ENCODE measurements at regions not wholly inside any gene's neighbourhood (a gene's known extent, or its start where the extent isn't known, plus 50 kb on each side); places are given as distances from the start of the nearest gene placed in this dataset.

GRCh38 chr5:154542000-154542399 is 64.0 kb upstream of the HAND1 start:
- H3K4me3 ChIP-seq, result no peak overlapping the region
- no peak overlapping the region for H3K27ac ChIP-seq (ENCODE audit: low read depth in 1 of 2, low read length in 1 of 2)
- H3K9me3 ChIP-seq (ENCODE audit: control insufficient read depth in 4 of 4, insufficient read depth in 3 of 4, low read length in 3 of 4), result no peaks in the 10 kb centered on the region
- H3K27me3 ChIP-seq (ENCODE audit: control insufficient read depth in 3 of 3, insufficient read depth in 3 of 3, low read length in 2 of 3), result peaks cover 0 to 12% (median 5%) of the 10 kb centered on the region in 3 donors
- H3K9ac ChIP-seq (ENCODE audit: insufficient read depth in 1 of 2, low read length in 2 of 2), result no peak overlapping the region
- TF ChIP-seq CTCF (IDR thresholded peaks at IDR 0.05; ENCODE audit: control extremely low read depth, extremely low read depth), result no peak
- ATAC-seq (ENCODE audit: insufficient read depth, low FRiP score) (no peak), DNase-seq (no peak)
- WGBS, 2 donors, result 75 to 90% methylated on average over 6 of the region's 6 CpGs
- H3K36me3 ChIP-seq (ENCODE audit: control insufficient read depth in 4 of 4, insufficient read depth in 4 of 4, low read length in 4 of 4), result no peaks in the 10 kb centered on the region
- H3K4me1 ChIP-seq (ENCODE audit: control insufficient read depth in 5 of 5, insufficient read depth in 5 of 5, low read length in 5 of 5), result no peaks in the 10 kb centered on the region

GRCh38 chr5:154541553-154541952 is 63.5 kb upstream of the HAND1 start:
- 62 to 65% methylated on average over 11 of the region's 11 CpGs for WGBS, 2 donors
- H3K27ac ChIP-seq (ENCODE audit: low read depth in 1 of 2, low read length in 1 of 2), result no peak overlapping the region
- no peak for TF ChIP-seq CTCF (IDR thresholded peaks at IDR 0.05; ENCODE audit: control extremely low read depth, extremely low read depth)
- no peaks in the 10 kb centered on the region for H3K9me3 ChIP-seq (ENCODE audit: control insufficient read depth in 4 of 4, insufficient read depth in 3 of 4, low read length in 3 of 4)
- no peak overlapping the region for H3K4me3 ChIP-seq
- H3K27me3 ChIP-seq (ENCODE audit: control insufficient read depth in 3 of 3, insufficient read depth in 3 of 3, low read length in 2 of 3), result peaks cover 0 to 12% (median 5%) of the 10 kb centered on the region in 3 donors
- DNase-seq, result no peak
- no peaks in the 10 kb centered on the region for H3K36me3 ChIP-seq (ENCODE audit: control insufficient read depth in 4 of 4, insufficient read depth in 4 of 4, low read length in 4 of 4)
- no peak for ATAC-seq (ENCODE audit: insufficient read depth, low FRiP score)
- H3K4me1 ChIP-seq (ENCODE audit: control insufficient read depth in 5 of 5, insufficient read depth in 5 of 5, low read length in 5 of 5), result no peaks in the 10 kb centered on the region
- H3K9ac ChIP-seq (ENCODE audit: insufficient read depth in 1 of 2, low read length in 2 of 2), result no peak overlapping the region

DNA sequence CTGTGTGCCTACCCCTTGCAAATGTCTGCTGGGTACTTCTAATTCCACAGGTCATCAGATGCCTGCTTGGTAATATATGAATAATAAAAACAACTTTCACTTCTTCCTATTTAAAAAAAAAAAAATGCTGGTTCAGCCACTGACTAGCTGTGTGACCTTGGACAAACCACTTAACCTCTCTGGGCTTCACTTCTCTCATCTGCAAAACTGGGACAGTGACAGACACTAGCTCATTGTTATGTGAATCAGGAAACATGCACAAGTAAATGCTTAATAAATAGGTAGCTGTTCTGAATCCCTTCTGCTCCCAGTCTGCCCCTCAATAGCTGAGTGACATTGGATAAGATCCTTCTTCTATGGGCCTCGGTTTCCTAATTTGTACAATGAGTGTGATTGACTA is 62.6 kb upstream of the HAND1 start:
- H3K4me1 ChIP-seq (ENCODE audit: control insufficient read depth in 5 of 5, insufficient read depth in 5 of 5, low read length in 5 of 5), result no peaks in the 10 kb centered on the region
- DNase-seq, result no peak

More for the DNA sequence above, 62.6 kb upstream of the HAND1 start:
- no peak overlapping the region for H3K27ac ChIP-seq (ENCODE audit: low read depth in 1 of 2, low read length in 1 of 2)
- peaks cover 0 to 12% (median 5%) of the 10 kb centered on the region in 3 donors for H3K27me3 ChIP-seq (ENCODE audit: control insufficient read depth in 3 of 3, insufficient read depth in 3 of 3, low read length in 2 of 3)
- no peak overlapping the region for H3K4me3 ChIP-seq
- no peak overlapping the region for H3K9ac ChIP-seq (ENCODE audit: insufficient read depth in 1 of 2, low read length in 2 of 2)
- H3K36me3 ChIP-seq (ENCODE audit: control insufficient read depth in 4 of 4, insufficient read depth in 4 of 4, low read length in 4 of 4), result no peaks in the 10 kb centered on the region
- ATAC-seq (ENCODE audit: insufficient read depth, low FRiP score), result no peak
- WGBS, 2 donors, result 79 to 97% methylated on average over 1 of the region's 1 CpG
- H3K9me3 ChIP-seq (ENCODE audit: control insufficient read depth in 4 of 4, insufficient read depth in 3 of 4, low read length in 3 of 4), result no peaks in the 10 kb centered on the region
- TF ChIP-seq CTCF (IDR thresholded peaks at IDR 0.05; ENCODE audit: control extremely low read depth, extremely low read depth), result no peak
